SK-N-MC (cell line): ENCODE measurements at regions not wholly inside any gene's neighbourhood (a gene's known extent, or its start where the extent isn't known, plus 50 kb on each side); places are given as distances from the start of the nearest gene placed in this dataset.

Source experiments
- EZH2 ChIP-seq: fragments of 200-600 bp; sonication (generic); IDR thresholded peaks from one replicate; pipeline ENCODE4 v1.6.1; 2017; ENCODE audit warnings: antibody characterized with exemption
- FOXP2 ChIP-seq: optimal IDR thresholded peaks from 2 replicates; pipeline ENCODE3; 2011; ENCODE audit warnings: mild to moderate bottlenecking, moderate library complexity; ENCODE audit not compliant: insufficient read depth; ENCODE audit errors: extremely low read length, control extremely low read depth
- POLR2AphosphoS5 ChIP-seq: IDR thresholded peaks from 2 replicates; pipeline ENCODE4 v1.6.1; 2012; ENCODE audit warnings: mild to moderate bottlenecking, low read depth, low read length, borderline replicate concordance

DNA sequence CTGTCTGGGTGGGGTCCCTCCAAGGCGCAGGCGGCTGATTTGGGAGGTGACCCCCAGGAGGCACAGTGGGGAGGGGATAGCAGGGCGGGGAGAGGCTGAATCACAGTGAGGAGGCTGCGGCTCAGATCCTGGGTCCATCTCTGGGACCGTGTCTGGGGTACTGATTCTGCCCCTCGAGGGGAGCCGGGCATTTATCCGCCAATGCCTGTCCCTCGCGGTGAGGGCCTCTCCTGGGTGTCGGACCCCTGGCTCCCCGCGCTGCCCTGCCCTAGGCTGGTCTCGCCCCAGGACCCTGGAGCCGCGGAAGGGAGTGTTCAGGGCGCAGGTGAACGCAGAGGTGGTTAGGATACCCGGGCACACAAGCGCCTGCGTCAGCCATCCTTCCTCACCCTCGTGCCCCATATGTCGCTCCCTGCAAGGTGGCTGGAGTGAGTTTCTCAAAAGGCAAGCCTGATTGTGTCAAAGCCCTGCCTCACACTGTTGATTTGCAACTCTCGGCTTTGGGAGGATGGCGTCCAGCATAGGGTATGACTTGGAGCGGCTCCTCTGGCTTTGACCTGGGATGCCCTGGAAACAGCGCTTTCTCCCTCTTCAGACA, 530.9 kb downstream of the PTPRU start:
- TF ChIP-seq POLR2AphosphoS5 (no peak), EZH2 (no peak), FOXP2 (no peak)
